ENCODE measurements at regions not wholly inside any gene's neighbourhood (a gene's known extent, or its start where the extent isn't known, plus 50 kb on each side); places are given as distances from the start of the nearest gene placed in this dataset.

DNA sequence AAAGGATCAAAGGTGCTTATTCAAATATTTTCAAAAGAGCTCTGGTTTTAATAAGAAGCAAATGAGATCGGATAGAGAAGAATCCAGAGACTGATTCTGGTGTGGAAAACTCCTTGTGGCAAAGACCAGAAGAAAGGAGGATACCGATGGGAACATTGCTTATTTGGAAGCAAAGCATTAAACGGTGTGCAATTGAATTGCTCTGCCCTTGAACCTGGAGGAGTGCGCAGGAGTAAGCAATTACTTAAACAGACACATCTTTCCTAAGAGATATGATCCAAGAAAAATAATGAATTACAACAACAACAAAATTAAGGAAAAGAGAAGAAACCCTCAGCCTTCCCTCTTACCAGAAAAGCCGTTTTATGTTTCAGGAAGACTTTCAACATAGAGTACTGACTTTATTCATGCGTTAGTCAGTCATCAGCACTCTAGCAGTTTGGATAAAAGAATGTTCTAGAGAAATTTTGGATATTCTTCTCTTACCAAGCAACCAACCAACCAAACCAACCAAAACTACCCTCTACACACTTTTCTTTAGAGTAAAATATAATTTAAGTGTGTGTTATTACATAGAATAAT, 191.7 kb downstream of the NTMT2 start:
- H3K4me3 ChIP-seq (ENCODE audit: low read depth, low read length), result no peak overlapping the region
- TF ChIP-seq MYC (IDR thresholded peaks at IDR 0.05; ENCODE audit: low read depth, low read length), result no peak
- TF ChIP-seq, protein P1, sequence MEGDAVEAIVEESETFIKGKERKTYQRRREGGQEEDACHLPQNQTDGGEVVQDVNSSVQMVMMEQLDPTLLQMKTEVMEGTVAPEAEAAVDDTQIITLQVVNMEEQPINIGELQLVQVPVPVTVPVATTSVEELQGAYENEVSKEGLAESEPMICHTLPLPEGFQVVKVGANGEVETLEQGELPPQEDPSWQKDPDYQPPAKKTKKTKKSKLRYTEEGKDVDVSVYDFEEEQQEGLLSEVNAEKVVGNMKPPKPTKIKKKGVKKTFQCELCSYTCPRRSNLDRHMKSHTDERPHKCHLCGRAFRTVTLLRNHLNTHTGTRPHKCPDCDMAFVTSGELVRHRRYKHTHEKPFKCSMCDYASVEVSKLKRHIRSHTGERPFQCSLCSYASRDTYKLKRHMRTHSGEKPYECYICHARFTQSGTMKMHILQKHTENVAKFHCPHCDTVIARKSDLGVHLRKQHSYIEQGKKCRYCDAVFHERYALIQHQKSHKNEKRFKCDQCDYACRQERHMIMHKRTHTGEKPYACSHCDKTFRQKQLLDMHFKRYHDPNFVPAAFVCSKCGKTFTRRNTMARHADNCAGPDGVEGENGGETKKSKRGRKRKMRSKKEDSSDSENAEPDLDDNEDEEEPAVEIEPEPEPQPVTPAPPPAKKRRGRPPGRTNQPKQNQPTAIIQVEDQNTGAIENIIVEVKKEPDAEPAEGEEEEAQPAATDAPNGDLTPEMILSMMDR (IDR thresholded peaks at IDR 0.05; ENCODE audit: low read depth, low read length), result no peak
- TF ChIP-seq POLR2A (IDR thresholded peaks at IDR 0.05; ENCODE audit: extremely low read depth, insufficient read length), result no peak
- TF ChIP-seq, protein P2, sequence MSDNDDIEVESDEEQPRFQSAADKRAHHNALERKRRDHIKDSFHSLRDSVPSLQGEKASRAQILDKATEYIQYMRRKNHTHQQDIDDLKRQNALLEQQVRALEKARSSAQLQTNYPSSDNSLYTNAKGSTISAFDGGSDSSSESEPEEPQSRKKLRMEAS (IDR thresholded peaks at IDR 0.05; ENCODE audit: low read depth, low read length), result no peak
- no peak for DNase-seq (ENCODE audit: low read depth)

DNA sequence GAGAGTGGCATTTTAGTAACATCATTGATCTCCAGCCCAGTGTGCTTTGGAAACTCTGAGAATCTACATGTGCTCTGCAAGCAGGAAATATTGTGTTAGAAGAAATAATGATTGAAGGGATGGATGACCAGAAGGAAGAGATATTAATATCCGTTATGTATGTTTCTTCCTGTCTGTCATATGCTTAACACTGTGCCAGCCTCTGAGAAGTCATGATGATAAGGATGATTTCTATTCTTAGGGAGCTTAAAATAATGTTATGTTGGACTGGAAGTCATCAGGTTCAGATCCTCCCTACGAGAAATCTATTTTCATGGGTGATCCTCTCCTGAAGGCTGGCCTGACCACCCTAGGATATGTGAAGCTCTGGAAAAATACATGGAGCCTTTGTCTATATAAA, 192.4 kb upstream of the GORAB start:
- DNase-seq (ENCODE audit: low read depth), result no peak
- TF ChIP-seq, protein P2 (IDR thresholded peaks at IDR 0.05; ENCODE audit: low read depth, low read length), result no peak
- no peak for TF ChIP-seq MYC (IDR thresholded peaks at IDR 0.05; ENCODE audit: low read depth, low read length)
- no peak for TF ChIP-seq POLR2A (IDR thresholded peaks at IDR 0.05; ENCODE audit: extremely low read depth, insufficient read length)
- TF ChIP-seq, protein P1 (IDR thresholded peaks at IDR 0.05; ENCODE audit: low read depth, low read length), result no peak
- H3K4me3 ChIP-seq (ENCODE audit: low read depth, low read length), result no peak overlapping the region

DNA sequence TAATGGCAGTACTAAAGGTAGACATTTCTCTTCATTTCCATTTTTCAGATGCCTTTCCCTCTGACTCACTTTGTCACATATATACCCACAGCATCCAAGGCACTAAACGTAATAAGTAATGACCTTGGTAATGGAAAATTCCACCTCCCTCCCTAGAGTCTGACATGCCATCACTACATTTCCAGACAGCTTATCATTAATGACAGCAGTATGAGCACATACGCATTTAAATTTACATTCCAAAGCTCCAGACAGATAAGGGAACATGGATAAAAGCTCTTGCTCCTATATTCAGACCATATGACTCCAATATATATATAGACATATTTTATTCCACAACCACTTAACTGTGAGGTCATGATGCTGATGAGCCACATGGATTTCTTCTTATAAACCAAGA, 191.7 kb upstream of the GORAB start:
- no peak for DNase-seq (ENCODE audit: low read depth)
- no peak overlapping the region for H3K4me3 ChIP-seq (ENCODE audit: low read depth, low read length)
- TF ChIP-seq, protein P1 (IDR thresholded peaks at IDR 0.05; ENCODE audit: low read depth, low read length), result no peak
- TF ChIP-seq MYC (IDR thresholded peaks at IDR 0.05; ENCODE audit: low read depth, low read length), result no peak

DNA sequence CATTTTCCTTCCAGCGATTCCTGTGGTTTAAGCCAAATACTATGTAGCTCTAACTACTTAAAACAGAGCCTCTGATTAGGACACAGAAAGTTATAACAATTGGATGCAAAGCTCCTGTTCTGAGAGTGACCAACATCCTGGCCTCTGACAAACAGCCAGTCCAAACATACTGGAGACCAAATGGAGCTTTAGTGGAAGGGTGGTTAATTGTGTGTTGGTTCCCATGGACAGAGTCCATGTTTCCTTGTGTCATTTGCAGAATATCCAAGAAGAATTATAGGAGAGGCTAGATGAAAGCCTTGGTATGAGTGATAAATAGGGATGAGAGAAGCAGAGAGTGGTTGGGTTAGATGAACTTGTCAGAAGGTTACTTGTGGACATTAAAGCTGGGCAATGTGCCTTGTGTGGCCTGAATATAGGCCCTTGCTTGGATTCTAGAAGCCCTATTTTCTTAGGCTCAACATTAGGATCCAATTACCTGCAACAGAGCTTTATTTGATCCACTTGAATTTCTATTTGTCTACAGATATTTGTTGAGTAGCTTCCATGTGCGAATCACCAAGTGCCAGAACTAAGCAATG, 180.5 kb upstream of the GORAB start:
- H3K4me3 ChIP-seq (ENCODE audit: low read depth, low read length), result no peak overlapping the region
- TF ChIP-seq POLR2A (IDR thresholded peaks at IDR 0.05; ENCODE audit: extremely low read depth, insufficient read length), result no peak
- no peak for TF ChIP-seq MYC (IDR thresholded peaks at IDR 0.05; ENCODE audit: low read depth, low read length)
- TF ChIP-seq, protein P1 (IDR thresholded peaks at IDR 0.05; ENCODE audit: low read depth, low read length), result no peak
- TF ChIP-seq, protein P2 (IDR thresholded peaks at IDR 0.05; ENCODE audit: low read depth, low read length), result no peak
- DNase-seq (ENCODE audit: low read depth), result no peak

DNA sequence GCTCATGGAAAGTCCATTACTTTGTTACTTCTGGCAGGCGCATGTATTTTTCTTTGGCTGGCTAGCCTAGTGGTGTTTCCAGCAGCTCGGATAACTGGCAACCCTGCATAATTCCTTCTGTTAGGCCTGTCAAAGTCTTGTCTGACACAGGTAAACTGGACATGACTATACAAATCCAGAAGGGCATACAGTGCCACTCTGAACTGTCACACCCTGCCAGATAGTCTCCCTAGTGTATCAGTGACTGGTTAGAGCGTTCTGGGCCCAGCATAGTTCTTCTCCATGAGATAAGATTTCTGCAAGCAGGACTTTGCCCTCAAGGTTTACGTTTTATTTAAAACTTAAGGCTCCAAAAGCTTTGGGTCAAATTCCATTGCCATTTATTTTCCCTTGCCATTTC, 177.7 kb upstream of the GORAB start:
- TF ChIP-seq, protein P1 (IDR thresholded peaks at IDR 0.05; ENCODE audit: low read depth, low read length), result no peak
- H3K4me3 ChIP-seq (ENCODE audit: low read depth, low read length), result no peak overlapping the region
- DNase-seq (ENCODE audit: low read depth), result no peak

DNA sequence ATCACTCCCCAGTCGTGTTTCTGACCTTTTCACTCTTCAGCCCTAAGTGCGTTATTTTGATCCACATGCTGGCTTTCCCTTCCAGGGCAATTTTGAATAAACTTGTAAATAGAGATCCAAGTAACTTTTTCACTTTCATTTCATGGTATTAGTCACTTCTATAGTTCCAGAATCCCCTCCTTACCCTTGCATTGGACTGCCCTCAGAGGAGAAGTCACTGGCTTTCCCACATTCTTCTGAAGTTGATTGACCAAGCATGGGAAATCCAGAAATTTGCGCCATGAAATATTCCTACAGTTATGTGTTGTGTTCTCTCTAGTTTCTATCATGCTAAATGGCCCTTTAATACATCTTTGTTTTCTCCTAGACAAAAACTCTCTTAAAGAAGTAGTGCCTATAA, 177.3 kb upstream of the GORAB start:
- TF ChIP-seq, protein P2 (IDR thresholded peaks at IDR 0.05; ENCODE audit: low read depth, low read length), result no peak
- TF ChIP-seq POLR2A (IDR thresholded peaks at IDR 0.05; ENCODE audit: extremely low read depth, insufficient read length), result no peak
- TF ChIP-seq, protein P1 (IDR thresholded peaks at IDR 0.05; ENCODE audit: low read depth, low read length), result no peak
- no peak for TF ChIP-seq MYC (IDR thresholded peaks at IDR 0.05; ENCODE audit: low read depth, low read length)
- H3K4me3 ChIP-seq (ENCODE audit: low read depth, low read length), result no peak overlapping the region
- DNase-seq (ENCODE audit: low read depth), result no peak

All from NB4 (cell line).